Caco-2 (cell line): ENCODE measurements at regions not wholly inside any gene's neighbourhood (a gene's known extent, or its start where the extent isn't known, plus 50 kb on each side); places are given as distances from the start of the nearest gene placed in this dataset.

Experiments used
- BruUV-seq: library from RNA; stranded (reverse); fragments of 400-500 nt; replicated peaks from 2 replicates; lab custom pipeline; 2021; lab: Mats Ljungman, UMichigan
- CTCF ChIA-PET: fragments of 300-600 bp; sonication (Branson Sonifier 250); formaldehyde crosslinking; loops from one replicate; lab custom pipeline; 2022; ENCODE audit warnings: antibody characterized with exemption; lab: Charles Lee
- POLR2A ChIA-PET: fragments of 300-600 bp; sonication (Branson Sonifier 250); formaldehyde crosslinking; loops from one replicate; lab custom pipeline; 2022; ENCODE audit warnings: antibody characterized with exemption; lab: Charles Lee
- DNase-seq, 2 experiments: peaks; one replicate each; pipeline versions ENCODE4 v3.0.0 to v3.0.0-alpha.2; 2020 to 2022
- H3K27me3 ChIP-seq: replicated peaks from 2 replicates; pipeline ENCODE4 v1.6.0; 2011; ENCODE audit warnings: low read length; ENCODE audit not compliant: control insufficient read depth, insufficient read depth
- H3K36me3 ChIP-seq: 2 replicates; pipeline ENCODE4 v1.5.1; 2011; ENCODE audit warnings: low read length; ENCODE audit not compliant: control insufficient read depth, insufficient read depth
- H3K4me1 ChIP-seq: fragments of 250-450 bp; sonication (Bioruptor Pico); 2 replicates; pipeline ENCODE4 v1.5.1; 2020; ENCODE audit warnings: mild to moderate bottlenecking
- H3K4me3 ChIP-seq: 2 replicates; pipeline ENCODE4 v1.5.1; 2011; ENCODE audit warnings: low read depth, mild to moderate bottlenecking, control low read depth, low read length
- H3K9me3 ChIP-seq: fragments of 250-450 bp; sonication (Bioruptor Pico); 2 replicates; pipeline ENCODE4 v1.5.1; 2020; ENCODE audit warnings: mild to moderate bottlenecking, moderate library complexity
- H3K27ac Mint-ChIP-seq: one replicate; pipeline ENCODE4 v1.8.0; 2022; ENCODE audit warnings: mixed read lengths; ENCODE audit not compliant: unreplicated experiment
- H3K27me3 Mint-ChIP-seq: one replicate; pipeline ENCODE4 v1.8.0; 2022; ENCODE audit warnings: mixed read lengths; ENCODE audit not compliant: insufficient read depth, unreplicated experiment
- H3K36me3 Mint-ChIP-seq: one replicate; pipeline ENCODE4 v1.8.0; 2022; ENCODE audit warnings: mild to moderate bottlenecking, mixed read lengths; ENCODE audit not compliant: insufficient read depth, unreplicated experiment
- H3K4me1 Mint-ChIP-seq: one replicate; pipeline ENCODE4 v1.8.0; 2022; ENCODE audit warnings: low read depth, mixed read lengths; ENCODE audit not compliant: unreplicated experiment
- H3K4me3 Mint-ChIP-seq: one replicate; pipeline ENCODE4 v1.8.0; 2022; ENCODE audit warnings: mild to moderate bottlenecking, moderate library complexity, mixed read lengths; ENCODE audit not compliant: unreplicated experiment
- H3K9me3 Mint-ChIP-seq: one replicate; pipeline ENCODE4 v1.8.0; 2022; ENCODE audit warnings: mixed read lengths; ENCODE audit not compliant: unreplicated experiment
- CTCF ChIP-seq, 2 experiments: fragments of 200-600 bp in 1 of 2; IDR thresholded peaks; 1 replicate in 1 of 2; 2 replicates in 1 of 2; pipeline versions ENCODE4 v1.5.1 to v1.8.0; 2011 to 2022; ENCODE audit warnings: antibody characterized with exemption in 1 of 2, control low read depth in 1 of 2, inconsistent platforms in 1 of 2, low read depth in 1 of 2, low read length in 1 of 2, mild to moderate bottlenecking in 1 of 2, moderate library complexity in 1 of 2; ENCODE audit not compliant: insufficient read depth in 1 of 2, severe bottlenecking in 1 of 2, unreplicated experiment in 1 of 2
- intact Hi-C: fragments of 100-400 bp; cut with micrococcal nuclease; formaldehyde crosslinking; loops from one replicate; pipeline ENCODE4 v1.10.0; 2022; ENCODE audit not compliant: unreplicated experiment

GRCh38 chr14:76612654-76613053 is 148.6 kb upstream of the VASH1 start:
- Mint-ChIP-seq H3K36me3 (peaks cover 4% of the 10 kb centered on the region), H3K27me3 (peaks cover 16% of the 10 kb centered on the region), H3K4me3 (no peak overlapping the region), H3K9me3 (peaks cover 7% of the 10 kb centered on the region), H3K4me1 (no peaks in the 10 kb centered on the region), H3K27ac (no peak overlapping the region)
- no peak for TF ChIP-seq CTCF (IDR thresholded peaks at IDR 0.05; ENCODE audit: insufficient read depth in 1 of 2, low read depth in 1 of 2, low read length in 1 of 2, severe bottlenecking in 1 of 2, unreplicated experiment in 1 of 2)
- H3K27me3 ChIP-seq: no peaks in the 10 kb centered on the region
- ChIA-PET POLR2A (no interaction called here), CTCF (no interaction called here)
- DNase-seq: no peak
- BruUV-seq: no TSS peak
- peaks cover 4% of the 10 kb centered on the region; the same call in 1 of the 2 replicates for H3K9me3 ChIP-seq
- H3K36me3 ChIP-seq: no peaks in the 10 kb centered on the region
- no peaks in the 10 kb centered on the region for H3K4me1 ChIP-seq
- intact Hi-C loops: no loop called here
- no peak overlapping the region for H3K4me3 ChIP-seq

- H3K9me3 Mint-ChIP-seq: peaks cover 9% of the 10 kb centered on the region
- no TSS peak for BruUV-seq
- no peak overlapping the region for H3K4me3 Mint-ChIP-seq
- Histone ChIP-seq H3K36me3 (no peaks in the 10 kb centered on the region), H3K4me3 (no peak overlapping the region), H3K4me1 (no peaks in the 10 kb centered on the region), H3K27me3 (no peaks in the 10 kb centered on the region), H3K9me3 (peaks cover 7% of the 10 kb centered on the region; the same call in 1 of the 2 replicates)
- no peak for DNase-seq
- no peak overlapping the region for H3K27ac Mint-ChIP-seq
- no peak for TF ChIP-seq CTCF (IDR thresholded peaks at IDR 0.05; ENCODE audit: insufficient read depth in 1 of 2, low read depth in 1 of 2, low read length in 1 of 2, severe bottlenecking in 1 of 2, unreplicated experiment in 1 of 2)
- POLR2A ChIA-PET: no interaction called here
- peaks cover 13% of the 10 kb centered on the region for H3K27me3 Mint-ChIP-seq
- CTCF ChIA-PET: interaction anchor here (0.6 kb wide), 1 partner anchor 16 kb away, joined by 5 read pairs; no protein-coding TSS in a partner anchor
- no peaks in the 10 kb centered on the region for H3K4me1 Mint-ChIP-seq
- intact Hi-C loops: no loop called here
- peaks cover 4% of the 10 kb centered on the region for H3K36me3 Mint-ChIP-seq
Measured at GRCh38 chr14:76613616-76614015, 147.7 kb upstream of the VASH1 start.

GRCh38 chr14:76615331-76615730 is 145.9 kb upstream of the VASH1 start:
- no TSS peak for BruUV-seq

More at GRCh38 chr14:76615331-76615730, 145.9 kb upstream of the VASH1 start:
- ChIA-PET CTCF (no interaction called here), POLR2A (no interaction called here)
- no peak overlapping the region for H3K4me3 Mint-ChIP-seq
- H3K27me3 Mint-ChIP-seq: peaks cover 13% of the 10 kb centered on the region
- intact Hi-C loops: no loop called here
- TF ChIP-seq CTCF (IDR thresholded peaks at IDR 0.05; ENCODE audit: insufficient read depth in 1 of 2, low read depth in 1 of 2, low read length in 1 of 2, severe bottlenecking in 1 of 2, unreplicated experiment in 1 of 2): no peak
- peaks cover 4% of the 10 kb centered on the region for H3K36me3 Mint-ChIP-seq
- H3K4me1 Mint-ChIP-seq: no peaks in the 10 kb centered on the region
- Histone ChIP-seq H3K4me1 (no peaks in the 10 kb centered on the region), H3K9me3 (peaks cover 7% of the 10 kb centered on the region; the same call in 1 of the 2 replicates), H3K27me3 (no peaks in the 10 kb centered on the region), H3K36me3 (no peaks in the 10 kb centered on the region), H3K4me3 (no peak overlapping the region)
- no peak overlapping the region for H3K27ac Mint-ChIP-seq
- peaks cover 9% of the 10 kb centered on the region for H3K9me3 Mint-ChIP-seq
- DNase-seq: no peak
